HG03280 (cell line): ENCODE measurements at regions not wholly inside any gene's neighbourhood (a gene's known extent, or its start where the extent isn't known, plus 50 kb on each side); places are given as distances from the start of the nearest gene placed in this dataset.
A peak's percentile ranks its signal among the peaks of the same experiment; 100 is the strongest.
"Not testable (repeated sequence)": the region's sequence is repeated elsewhere in the genome, so short reads cannot be mapped to it uniquely, and the experiment has no call there.

Source experiments
- ATAC-seq: cut with Tn5 transposase; IDR thresholded peaks from one replicate; pipeline ENCODE4 v1.9.1; 2021; ENCODE audit warnings: mild to moderate bottlenecking, moderate library complexity; ENCODE audit not compliant: unreplicated experiment

DNA sequence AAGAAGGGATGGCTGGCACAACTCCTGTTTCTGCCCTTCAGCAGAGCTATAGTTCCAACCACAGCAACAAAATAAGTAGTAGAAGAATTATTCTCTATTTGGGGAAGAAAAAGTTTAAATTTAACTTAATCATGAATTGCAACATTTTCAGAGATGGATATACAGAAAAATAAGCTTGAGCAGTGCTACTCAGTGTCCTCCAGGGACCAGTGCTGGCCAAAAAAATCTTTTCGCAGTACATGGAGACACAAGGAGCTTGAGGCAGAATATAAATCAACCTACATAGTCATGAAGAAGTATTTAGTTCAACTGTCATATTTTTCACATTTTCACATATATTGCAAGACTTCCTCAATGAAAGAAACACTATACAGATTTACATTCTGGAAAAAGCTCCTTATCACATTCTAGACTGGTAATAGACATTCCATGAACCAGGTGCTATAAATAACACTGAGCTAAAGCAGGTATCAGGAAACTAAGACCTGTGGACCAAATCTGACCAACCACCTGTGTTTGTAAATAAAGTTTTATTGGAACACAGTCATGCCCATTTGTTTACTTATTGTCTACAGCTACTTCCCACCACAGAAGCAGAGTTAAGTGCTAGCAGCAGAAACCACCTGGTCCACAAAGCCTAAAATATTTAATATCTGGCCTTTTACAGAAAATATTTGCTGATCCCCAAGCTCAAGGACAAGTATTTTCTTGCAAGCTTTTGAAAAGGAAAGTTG lies 101.9 kb downstream of the RGS21 start:
- ATAC-seq = no peak

DNA sequence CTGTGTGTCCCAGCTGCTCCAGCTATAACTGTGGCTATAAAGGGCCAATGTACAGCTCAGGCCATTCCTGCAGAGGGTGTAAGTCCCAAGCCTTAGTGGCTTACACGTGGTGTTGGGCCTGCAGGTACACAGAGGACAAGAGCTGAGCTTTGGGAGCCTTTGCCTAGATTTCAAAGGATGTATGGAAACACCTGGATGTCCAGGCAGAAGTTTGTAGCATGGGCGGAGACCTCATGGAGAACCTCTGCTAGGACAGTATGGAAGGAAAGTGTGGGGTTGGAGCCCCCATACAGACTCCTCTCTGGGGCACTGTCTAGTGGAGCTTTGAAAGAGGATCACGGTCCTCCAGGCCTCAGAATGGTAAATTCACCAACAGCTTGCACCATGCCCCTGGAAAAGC lies 113.9 kb downstream of the RGS21 start:
- ATAC-seq = no peak

- no peak for ATAC-seq
Measured at GRCh38 chr1:192435704-192436103, 118.9 kb downstream of the RGS21 start.

DNA sequence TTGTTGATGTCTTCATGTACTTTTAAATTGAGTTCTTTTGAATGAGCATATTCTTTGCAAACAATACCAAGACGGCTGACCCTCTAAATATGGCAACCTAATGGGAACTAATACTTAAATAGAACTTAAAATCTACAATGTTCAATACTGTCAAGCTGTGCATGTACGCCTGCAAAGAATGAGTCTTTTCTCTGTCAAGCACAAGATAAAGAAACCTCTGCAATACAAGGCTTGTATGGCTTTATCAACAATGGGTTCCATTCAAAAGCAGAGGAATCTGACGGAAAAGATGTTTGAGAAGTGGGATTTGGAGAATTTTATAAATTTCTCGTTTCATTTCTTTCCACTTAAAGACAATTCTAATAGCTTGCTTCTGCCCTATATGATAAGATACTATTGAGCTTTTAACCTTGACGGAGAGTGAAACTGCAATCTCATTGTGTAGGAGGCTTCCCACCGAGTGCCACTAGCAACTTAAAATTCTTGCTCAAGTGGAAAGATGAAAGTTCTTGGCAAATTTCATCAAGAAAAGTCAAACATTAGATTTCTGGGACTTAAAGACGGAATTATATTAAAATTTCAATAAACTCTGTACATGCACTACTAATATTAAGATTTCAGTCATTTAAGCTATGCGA lies 119.8 kb downstream of the RGS21 start:
- ATAC-seq = no peak

DNA sequence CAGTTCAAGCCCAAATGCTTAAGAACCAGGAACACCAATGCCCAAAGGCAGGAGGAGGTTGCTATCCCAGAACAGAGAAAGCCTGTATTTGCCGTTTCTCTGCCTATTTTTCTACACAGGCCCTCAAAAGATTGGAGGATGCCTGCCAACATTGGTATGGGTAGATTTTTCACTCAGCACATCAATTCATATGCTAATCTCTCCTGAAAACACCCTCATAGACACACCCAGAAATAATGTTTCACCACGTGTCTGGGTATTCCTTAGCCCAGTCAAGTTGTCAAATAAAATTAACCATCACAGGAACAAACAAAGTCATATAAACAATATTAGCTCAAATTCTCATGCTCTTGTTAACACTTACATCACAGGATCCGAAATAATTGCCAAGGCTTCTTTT lies 121.9 kb downstream of the RGS21 start:
- no peak for ATAC-seq

DNA sequence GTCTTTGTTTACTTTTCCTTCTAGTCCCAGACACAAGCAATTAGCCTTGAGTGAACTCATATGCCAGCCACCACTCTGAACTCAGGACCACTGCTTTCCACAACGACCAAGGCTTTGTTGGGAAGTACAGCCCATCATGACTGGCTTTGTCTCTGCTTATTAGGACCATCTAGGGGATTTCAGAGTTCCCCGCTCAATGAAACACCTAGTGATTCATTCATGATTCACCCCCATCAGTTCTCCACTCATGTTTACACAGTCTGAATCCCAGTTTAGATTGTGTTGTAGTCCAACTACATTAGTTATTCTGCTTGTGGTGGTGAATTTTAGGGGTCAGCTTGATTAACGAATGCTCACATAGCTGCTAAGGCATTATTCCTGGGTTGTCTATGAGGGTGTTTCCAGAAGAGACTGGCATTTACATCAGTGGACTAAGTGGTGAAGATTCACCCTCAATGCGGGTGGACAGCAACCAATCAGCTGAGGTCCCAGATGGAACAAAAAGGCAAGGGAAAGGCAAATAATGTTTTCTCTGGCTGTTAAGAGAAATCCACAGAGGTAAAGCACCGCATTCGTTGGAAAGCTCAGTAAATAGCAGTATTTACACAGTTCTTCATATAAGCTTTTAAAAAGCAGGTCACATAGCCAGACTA lies 122.7 kb downstream of the RGS21 start:
- ATAC-seq = no peak

DNA sequence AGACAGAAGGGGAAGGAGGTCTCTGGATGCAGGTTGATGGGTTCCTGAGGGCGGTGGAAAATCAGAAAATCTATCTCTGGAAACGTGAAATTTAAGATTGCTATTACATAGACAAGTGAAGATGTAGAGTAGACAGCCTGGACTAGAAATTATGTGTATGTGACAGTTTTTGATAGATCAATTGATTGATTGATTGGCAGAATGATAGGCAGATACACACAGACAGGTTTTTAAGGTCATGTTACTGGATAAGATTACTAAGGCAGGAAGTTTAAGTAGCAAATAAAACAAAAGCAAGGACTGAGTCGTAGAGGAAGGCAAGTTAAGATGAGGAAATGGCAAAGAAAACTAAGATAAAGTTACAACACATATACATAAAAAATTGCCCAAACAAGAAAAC lies 124.7 kb downstream of the RGS21 start:
- no peak for ATAC-seq

DNA sequence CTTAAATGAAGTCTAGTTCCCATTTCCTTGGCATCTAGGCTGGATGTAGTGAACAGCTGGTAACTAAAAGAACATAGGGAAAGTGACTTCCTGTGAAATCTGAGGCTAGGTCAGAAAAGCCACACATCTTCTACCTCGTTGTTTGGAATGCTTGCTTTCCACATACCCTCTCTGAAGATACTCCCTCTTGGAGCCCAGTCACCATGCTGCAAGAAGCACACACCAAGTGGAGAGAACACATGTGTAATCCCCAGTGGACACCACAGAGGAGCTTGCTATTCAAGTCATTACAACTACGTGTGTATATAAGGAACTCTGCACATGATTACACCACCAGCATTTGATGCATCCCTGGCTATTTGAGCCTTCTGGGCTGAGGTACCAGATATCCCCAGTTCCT lies 125.9 kb downstream of the RGS21 start:
- ATAC-seq = no peak

DNA sequence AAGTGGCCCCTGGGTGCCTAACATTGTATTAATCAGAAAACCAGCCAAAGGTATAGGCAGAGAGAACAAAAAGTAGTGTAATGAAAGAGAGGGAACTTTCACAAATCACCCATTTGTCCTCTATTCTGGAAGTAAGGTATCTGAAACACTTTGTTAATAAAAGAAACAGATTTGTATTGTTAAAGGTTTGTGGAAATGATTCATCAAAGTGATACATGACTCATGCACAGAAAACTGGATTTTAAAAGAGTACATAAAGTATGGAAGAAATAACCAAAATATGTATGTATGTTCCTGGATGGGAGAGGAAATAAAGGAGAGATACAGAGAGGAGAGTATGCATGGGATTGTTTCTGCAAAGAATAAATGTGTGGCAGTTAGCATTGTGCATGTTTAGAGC lies 126.8 kb downstream of the RGS21 start:
- ATAC-seq = no peak

GRCh38 chr1:192445241-192445640 lies 128.4 kb downstream of the RGS21 start:
- no peak for ATAC-seq

DNA sequence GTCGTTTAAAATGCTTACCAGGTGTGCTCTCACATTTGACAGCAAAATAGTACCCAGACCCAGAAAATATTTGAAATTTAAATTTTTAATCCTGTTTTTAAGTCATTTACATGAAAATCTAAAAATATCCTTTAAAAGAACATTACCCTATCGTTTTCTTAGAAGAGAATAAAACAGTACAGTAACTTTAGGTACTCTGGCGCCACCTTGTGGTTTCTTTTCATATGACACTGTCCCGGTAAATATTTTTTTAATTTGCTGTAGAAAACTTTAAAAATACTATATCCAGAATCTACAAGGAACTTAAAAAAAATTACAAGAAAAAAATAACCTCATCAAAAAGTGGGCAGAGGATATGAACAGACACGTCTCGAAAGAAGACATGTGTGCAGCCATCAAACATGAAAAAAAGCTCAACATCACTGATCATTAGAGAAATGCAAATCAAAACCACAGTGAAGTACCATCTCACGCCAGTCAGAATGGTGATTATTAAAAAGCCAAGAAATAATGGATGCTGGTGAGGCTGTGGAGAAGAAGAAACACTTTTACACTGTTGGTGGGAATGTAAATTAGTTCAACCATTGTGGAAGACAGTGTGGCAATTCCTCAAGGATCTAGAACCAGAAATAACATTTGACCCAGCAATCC lies 129.2 kb downstream of the RGS21 start:
- ATAC-seq = peak; percentile 67

DNA sequence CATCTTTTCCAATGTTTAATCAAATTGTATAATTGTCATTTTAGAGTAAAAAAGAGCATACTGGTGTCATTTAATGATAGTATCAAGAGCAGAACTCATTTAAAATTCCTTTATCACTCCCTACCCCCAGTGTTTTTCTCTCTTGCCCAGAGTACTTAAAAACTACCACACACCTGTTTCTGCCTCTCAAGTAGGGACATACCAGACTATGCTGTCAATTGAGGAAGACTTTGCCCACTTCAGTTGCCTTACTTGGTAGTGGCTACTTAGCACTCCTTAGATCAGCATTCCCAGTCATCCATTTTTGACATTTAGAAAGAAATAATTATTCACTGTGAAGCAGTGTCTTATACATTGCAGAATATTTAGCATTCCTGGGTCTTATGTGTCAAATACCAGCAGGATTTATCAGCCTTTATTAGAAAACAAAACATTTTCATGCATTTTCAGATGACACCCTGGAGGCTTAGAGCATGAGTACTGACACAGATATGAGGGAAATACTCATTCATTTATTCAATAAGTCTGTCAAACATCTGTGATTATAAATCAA lies 127.5 kb upstream of the RGS1 start:
- ATAC-seq = no peak

DNA sequence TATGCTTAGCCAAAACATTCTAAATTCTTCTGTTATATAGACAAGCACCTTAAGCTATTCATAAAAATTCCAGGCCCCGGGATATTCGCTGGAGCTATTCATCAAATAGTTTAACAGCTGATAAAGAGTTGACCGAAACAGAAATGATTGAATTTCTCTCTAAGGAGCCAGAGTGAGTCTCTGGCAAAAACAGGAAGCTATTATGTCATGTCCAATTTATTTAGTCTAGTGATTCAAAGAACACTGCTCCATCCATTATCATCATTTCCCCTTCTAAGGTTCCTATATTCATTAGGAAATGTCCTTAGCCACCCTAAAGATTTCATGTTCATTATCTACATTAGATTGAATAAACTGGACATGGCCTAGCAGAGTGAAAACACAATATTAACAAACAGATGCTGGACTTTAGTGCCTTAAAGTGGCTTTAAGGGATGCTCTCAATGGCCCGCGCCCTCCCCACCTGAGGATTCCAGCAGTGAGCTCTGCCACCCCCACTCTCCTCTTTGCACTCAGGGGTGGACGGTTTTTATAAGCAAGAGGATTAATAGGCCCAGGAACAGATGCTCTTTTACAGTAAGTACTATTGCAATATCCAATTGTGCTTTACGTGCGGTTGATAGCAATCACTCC lies 122.1 kb upstream of the RGS1 start:
- no peak for ATAC-seq

GRCh38 chr1:192459467-192459866 lies 116.1 kb upstream of the RGS1 start:
- ATAC-seq = no peak

- no peak for ATAC-seq
Measured at GRCh38 chr1:192461684-192462083, 113.9 kb upstream of the RGS1 start.

DNA sequence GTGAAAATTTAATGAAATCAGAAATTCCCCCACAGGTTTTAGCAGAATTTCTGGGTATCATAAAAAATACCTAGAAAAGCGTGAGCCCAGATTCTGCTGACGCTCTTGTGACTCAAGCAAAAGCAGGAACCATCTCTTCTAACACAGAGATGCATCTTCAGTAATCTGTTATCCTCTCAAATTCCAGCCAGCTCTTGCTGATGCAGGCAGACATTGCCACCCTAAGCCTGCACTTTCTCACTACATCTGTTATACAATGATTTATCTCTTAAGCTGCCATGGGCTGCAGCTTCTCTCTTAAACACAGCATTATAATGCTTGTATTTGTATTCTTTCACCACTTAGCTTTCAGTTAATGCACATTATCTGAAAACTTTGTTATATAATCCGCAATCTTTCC lies 113.0 kb upstream of the RGS1 start:
- ATAC-seq = no peak

- ATAC-seq = no peak
Measured at GRCh38 chr1:192463661-192464060, 111.9 kb upstream of the RGS1 start.

DNA sequence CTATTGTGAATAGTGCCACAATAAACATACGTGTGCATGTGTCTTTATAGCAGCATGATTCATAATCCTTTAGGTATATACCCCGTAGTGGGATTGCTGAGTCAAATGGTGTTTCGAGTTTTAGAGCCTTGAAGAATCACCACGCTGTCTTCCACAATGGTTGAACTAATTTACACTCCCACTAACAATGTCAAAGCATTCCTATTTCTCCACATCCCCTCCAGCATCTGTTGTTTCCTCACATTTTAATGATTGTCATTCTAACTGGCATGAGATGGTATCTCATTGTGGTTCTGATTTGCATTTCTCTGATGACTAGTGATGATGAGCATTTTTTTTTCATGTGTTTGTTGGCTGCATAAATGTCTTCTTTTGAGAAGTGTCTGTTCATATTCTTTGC lies 110.4 kb upstream of the RGS1 start:
- ATAC-seq = not testable (repeated sequence)

DNA sequence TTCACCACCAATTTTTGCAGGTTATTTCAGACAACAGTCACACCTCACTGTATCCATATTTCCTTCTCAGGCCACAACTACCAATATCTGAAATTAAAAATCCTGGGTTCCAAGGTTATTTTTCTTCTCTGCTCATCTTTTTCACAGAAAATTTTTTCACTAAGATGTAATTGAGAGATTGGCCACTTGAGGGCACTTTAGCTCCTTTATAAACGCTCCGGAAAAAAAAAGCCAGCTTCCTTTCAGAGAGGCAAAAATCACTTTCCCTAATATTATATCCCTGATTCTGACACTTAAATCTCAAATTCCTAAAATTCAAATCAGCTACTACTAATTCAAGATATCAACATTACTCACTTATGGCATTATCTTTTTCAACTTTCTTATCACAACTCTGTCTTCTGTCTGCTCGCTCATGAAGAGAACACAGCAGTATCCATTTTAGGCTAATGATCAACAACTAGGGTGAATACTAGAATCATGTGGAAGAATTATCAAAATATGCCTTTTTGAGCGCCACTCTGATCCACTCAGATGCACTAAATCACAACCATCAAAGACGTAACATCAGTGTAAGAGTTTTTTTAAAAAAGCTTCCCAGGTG lies 101.4 kb upstream of the RGS1 start:
- ATAC-seq = no peak

- no peak for ATAC-seq
Measured at GRCh38 chr1:192475329-192475728, 100.2 kb upstream of the RGS1 start.

DNA sequence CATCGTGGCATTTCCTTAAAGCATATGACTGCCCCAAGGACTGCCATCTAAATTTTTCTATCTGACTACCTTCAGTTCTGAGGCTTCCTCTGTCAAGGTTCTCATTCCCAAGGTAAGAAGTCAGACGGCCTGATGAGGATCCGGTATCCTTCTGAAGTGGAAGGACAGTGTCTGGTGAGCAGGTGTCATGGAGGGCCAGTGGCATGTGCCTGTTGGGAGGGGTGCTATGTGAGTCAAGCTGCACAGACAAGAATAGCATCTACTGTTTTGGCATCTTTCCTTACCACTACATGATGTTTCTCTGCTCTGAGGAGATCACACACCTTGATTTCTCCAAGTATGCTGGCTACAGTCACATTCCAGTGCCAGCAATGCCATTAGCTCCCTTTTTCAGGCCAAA lies 99.6 kb upstream of the RGS1 start:
- ATAC-seq = no peak
